ENCODE measurements at regions not wholly inside any gene's neighbourhood (a gene's known extent, or its start where the extent isn't known, plus 50 kb on each side); places are given as distances from the start of the nearest gene placed in this dataset.

- no peak overlapping the region for H3K14ac ChIP-seq (ENCODE audit: insufficient read length)
- no peak overlapping the region for H4K5ac ChIP-seq (ENCODE audit: insufficient read length, low read depth, low read length)
- FAIRE-seq (no peak), DNase-seq (ENCODE audit: low read depth in 1 of 2, low spot score in 2 of 2) (no peak)
- no peak overlapping the region for H3K18ac ChIP-seq (ENCODE audit: extremely low read depth, low read length)
- no peak overlapping the region for H2BK120ac ChIP-seq (replicated peaks; ENCODE audit: low read depth, low read length)
- H2BK20ac ChIP-seq (ENCODE audit: low read length) = no peak overlapping the region
- no peak overlapping the region for H4K8ac ChIP-seq (ENCODE audit: extremely low read depth, insufficient read depth, low read length)
- H2AFZ ChIP-seq (ENCODE audit: low read length) = no peak overlapping the region
- H3K79me1 ChIP-seq (ENCODE audit: low read depth, low read length) = no peaks in the 10 kb centered on the region
- no peaks in the 10 kb centered on the region for H4K20me1 ChIP-seq (replicated peaks in 1 of 2; ENCODE audit: control insufficient read depth in 1 of 2, insufficient read depth in 2 of 2, low read length in 2 of 2)
- no peak overlapping the region for H2BK5ac ChIP-seq (ENCODE audit: low read depth, low read length)
- 95% methylated on average over 1 of the region's 1 CpG; no CpG with 5 or more reads in 1 of the 2 experiments for WGBS, 2 experiments (ENCODE audit: extremely low coverage in 1 of 2, insufficient coverage in 1 of 2, insufficient read length in 1 of 2, insufficient replicate concordance in 2 of 2, low coverage in 1 of 2, low lambda C conversion rate in 2 of 2, missing lambda C conversion rate in 1 of 2)
- H3K56ac ChIP-seq (replicated peaks; ENCODE audit: insufficient read length, low read depth, low read length) = no peak overlapping the region
- ChIA-PET CTCF (ENCODE audit: partially characterized antibody) (no interaction called here), POLR2A (ENCODE audit: partially characterized antibody) (no interaction called here)
- no peaks in the 10 kb centered on the region for H3K4me1 ChIP-seq (replicated peaks in 1 of 4; ENCODE audit: control insufficient read depth in 3 of 4, insufficient read depth in 4 of 4, low read length in 3 of 4)
- H3K79me2 ChIP-seq (ENCODE audit: control insufficient read depth in 1 of 2, insufficient read depth in 2 of 2, low read length in 2 of 2) = no peaks in the 10 kb centered on the region
- no peak overlapping the region for H2AK5ac ChIP-seq (ENCODE audit: low read depth, low read length)
- H3K9me3 ChIP-seq (ENCODE audit: insufficient read depth in 2 of 2, low read depth in 1 of 2, low read length in 1 of 2) = no peaks in the 10 kb centered on the region
- H3K4me3 ChIP-seq (ENCODE audit: extremely low read depth in 1 of 4, insufficient read depth in 2 of 4, low read depth in 3 of 4, low read length in 4 of 4) = no peak overlapping the region
- no peak overlapping the region for H3K9ac ChIP-seq (replicated peaks in 1 of 4; ENCODE audit: extremely low read depth in 1 of 4, low read depth in 3 of 4, low read length in 3 of 4)
- no peak for TF ChIP-seq RBBP5 (IDR thresholded peaks at IDR 0.05; ENCODE audit: borderline replicate concordance, low read depth, low read length)
- TF ChIP-seq RNF2 (IDR thresholded peaks at IDR 0.05; ENCODE audit: borderline replicate concordance, low read depth, low read length, missing control alignments, poor library complexity, severe bottlenecking) = no peak
- TF ChIP-seq CEBPB (IDR thresholded peaks at IDR 0.05; ENCODE audit: low read depth, low read length) = no peak
- TF ChIP-seq POU5F1 (IDR thresholded peaks at IDR 0.05; ENCODE audit: low read depth, low read length) = no peak
- no peak for TF ChIP-seq KDM4A (IDR thresholded peaks at IDR 0.05; ENCODE audit: low read depth, low read length, severe bottlenecking)
- TF ChIP-seq EGR1 (IDR thresholded peaks at IDR 0.05; ENCODE audit: borderline replicate concordance, low read depth, low read length) = no peak
- TF ChIP-seq BCL11A (IDR thresholded peaks at IDR 0.05; ENCODE audit: low read depth in 2 of 2, low read length in 2 of 2) = no peak
- H3K4ac ChIP-seq (replicated peaks; ENCODE audit: insufficient read length, low read depth, low read length) = no peak overlapping the region
- H3K4me2 ChIP-seq (ENCODE audit: insufficient read depth in 1 of 2, low read depth in 2 of 2, low read length in 2 of 2) = no peak overlapping the region
- no peaks in the 10 kb centered on the region for H3K23me2 ChIP-seq (ENCODE audit: low read depth, low read length)
- no peak overlapping the region for H2BK15ac ChIP-seq (ENCODE audit: low read length)
- H3K27me3 ChIP-seq (replicated peaks in 1 of 4; ENCODE audit: control insufficient read depth in 3 of 4, extremely low read depth in 1 of 4, insufficient read depth in 3 of 4, low read length in 3 of 4) = no peaks in the 10 kb centered on the region
- no peak overlapping the region for H3K27ac ChIP-seq (ENCODE audit: low read depth, low read length)
- H2BK12ac ChIP-seq (ENCODE audit: low read depth, low read length) = no peak overlapping the region
- H4K91ac ChIP-seq (replicated peaks; ENCODE audit: insufficient read length, low read length) = no peak overlapping the region
- H3K36me3 ChIP-seq (ENCODE audit: control insufficient read depth in 2 of 4, insufficient read depth in 4 of 4, low read length in 3 of 4) = no peaks in the 10 kb centered on the region
- H3K23ac ChIP-seq (ENCODE audit: insufficient read length) = no peak overlapping the region
Observed at GRCh38 chr2:34529965-34530364, 930.9 kb upstream of the FAM98A start.

Data from H1 (cell line).